Thyroid gland (tissue), 4 donors: ENCODE measurements at regions not wholly inside any gene's neighbourhood (a gene's known extent, or its start where the extent isn't known, plus 50 kb on each side); places are given as distances from the start of the nearest gene placed in this dataset.

ENCODE experiments used
- CTCF ChIP-seq, 6 experiments: fragments of 200-600 bp in 3 of 6; fragments of 450-650 bp in 3 of 6; sonication (generic) in 3 of 6; IDR thresholded peaks; one replicate each; pipeline ENCODE4 v1.5.1; 2016 to 2019; ENCODE audit warnings: antibody characterized with exemption in 6 of 6, mild to moderate bottlenecking in 2 of 6, inconsistent platforms in 1 of 6, moderate library complexity in 1 of 6
- POLR2A ChIP-seq, 2 donors: fragments of 450-650 bp; IDR thresholded peaks; one replicate each; pipeline ENCODE4 v1.6.1; 2017; ENCODE audit warnings: antibody characterized with exemption in 2 of 2, mild to moderate bottlenecking in 2 of 2, moderate library complexity in 1 of 2

- no peak for TF ChIP-seq CTCF (IDR thresholded peaks at IDR 0.05)
- no peak for TF ChIP-seq POLR2A (IDR thresholded peaks at IDR 0.05)
Observed at GRCh38 chr6:44057931-44058616, 69.2 kb downstream of the MRPL14 start.
